AG04450 (cell line): ENCODE measurements at regions not wholly inside any gene's neighbourhood (a gene's known extent, or its start where the extent isn't known, plus 50 kb on each side); places are given as distances from the start of the nearest gene placed in this dataset.
A peak's percentile ranks its signal among the peaks of the same experiment; 100 is the strongest.

Experiments
- CTCF ChIA-PET: fragments of 300-600, 350-600 bp; formaldehyde crosslinking; extraction: SDS; loops from one replicate; lab custom pipeline; 2022; ENCODE audit warnings: antibody characterized with exemption, inconsistent platforms; lab: Charles Lee
- POLR2A ChIA-PET: fragments of 350-600 bp; formaldehyde crosslinking; extraction: SDS; loops from one replicate; lab custom pipeline; 2021; ENCODE audit warnings: antibody characterized with exemption, inconsistent platforms; lab: Yijun Ruan, JAX
- DNase-seq: peaks from one replicate; pipeline ENCODE4 v3.0.0-alpha.2; 2011; ENCODE audit warnings: low read depth, low spot score
- H3K27ac ChIP-seq: one replicate; pipeline ENCODE4 v1.5.1; 2012; ENCODE audit warnings: low read depth, low read length, control low read depth
- H3K27me3 ChIP-seq: one replicate; pipeline ENCODE4 v1.6.0; 2012; ENCODE audit warnings: low read length; ENCODE audit not compliant: control insufficient read depth, insufficient read depth
- H3K4me3 ChIP-seq: 2 replicates; pipeline ENCODE4 v1.5.1; 2011; ENCODE audit warnings: mild to moderate bottlenecking, low read depth, low read length, control low read depth
- H3K9me3 ChIP-seq: 2 replicates; pipeline ENCODE4 v1.5.1; 2012; ENCODE audit warnings: low read length; ENCODE audit not compliant: control insufficient read depth, insufficient read depth
- CTCF ChIP-seq: IDR thresholded peaks from 2 replicates; pipeline ENCODE4 v1.5.1; 2011; ENCODE audit warnings: low read depth, low read length, control low read depth, inconsistent platforms

- peak; percentile 84 for TF ChIP-seq CTCF
- Histone ChIP-seq H3K27ac (peak overlapping the region; percentile 3), H3K9me3 (no peaks in the 10 kb centered on the region), H3K27me3 (peaks cover 12% of the 10 kb centered on the region), H3K4me3 (peak overlapping the region; percentile 55)
- DNase-seq = peak; percentile 7
- ChIA-PET POLR2A (no interaction called here), CTCF (interaction anchor here (0.6 to 2.9 kb wide), 22 partner anchors 8 to 321 kb away, joined by 3 to 18 read pairs (median 4); no protein-coding TSS in a partner anchor)
These were observed 78.9 kb downstream of the OLIG3 start for GRCh38 chr6:137415127-137415833.

- H3K9me3 ChIP-seq = no peaks in the 10 kb centered on the region
- CTCF ChIA-PET = interaction anchor here (1.1 to 2.9 kb wide), 4 partner anchors 36 to 143 kb away, joined by 3 to 18 read pairs (median 8); no protein-coding TSS in a partner anchor
- peaks cover 12% of the 10 kb centered on the region for H3K27me3 ChIP-seq
- POLR2A ChIA-PET = no interaction called here
- no peak overlapping the region for H3K27ac ChIP-seq
- TF ChIP-seq CTCF = no peak
- DNase-seq = no peak
- H3K4me3 ChIP-seq = no peak overlapping the region
These were observed 79.6 kb downstream of the OLIG3 start for GRCh38 chr6:137414599-137414998.

GRCh38 chr6:137413482-137413881, 80.7 kb downstream of the OLIG3 start:
- no peak for DNase-seq
- CTCF ChIA-PET = interaction anchor here (0.6 to 1.0 kb wide), 3 partner anchors 37 to 558 kb away, joined by 3 read pairs; no protein-coding TSS in a partner anchor
- TF ChIP-seq CTCF = no peak

GRCh38 chr6:137412562-137412961, 81.6 kb downstream of the OLIG3 start:
- no peak for DNase-seq
- ChIA-PET CTCF (no interaction called here), POLR2A (no interaction called here)
- Histone ChIP-seq H3K4me3 (no peak overlapping the region), H3K27me3 (peaks cover 7% of the 10 kb centered on the region), H3K9me3 (no peaks in the 10 kb centered on the region), H3K27ac (no peak overlapping the region)
- TF ChIP-seq CTCF = no peak

More at GRCh38 chr6:137413482-137413881, 80.7 kb downstream of the OLIG3 start:
- no peaks in the 10 kb centered on the region for H3K9me3 ChIP-seq
- no peak overlapping the region for H3K27ac ChIP-seq
- H3K4me3 ChIP-seq = no peak overlapping the region
- POLR2A ChIA-PET = no interaction called here
- H3K27me3 ChIP-seq = peaks cover 10% of the 10 kb centered on the region

GRCh38 chr6:137409266-137409777, 84.9 kb downstream of the OLIG3 start:
- no peak for DNase-seq
- Histone ChIP-seq H3K4me3 (no peak overlapping the region), H3K27me3 (peaks cover 7% of the 10 kb centered on the region), H3K9me3 (no peaks in the 10 kb centered on the region), H3K27ac (no peak overlapping the region)
- CTCF ChIA-PET = no interaction called here
- no peak for TF ChIP-seq CTCF
- POLR2A ChIA-PET = interaction anchor here (0.5 kb wide), 1 partner anchor 589 kb away, joined by 6 read pairs; no protein-coding TSS in a partner anchor
